ENCODE measurements at regions not wholly inside any gene's neighbourhood (a gene's known extent, or its start where the extent isn't known, plus 50 kb on each side); places are given as distances from the start of the nearest gene placed in this dataset.

DNA sequence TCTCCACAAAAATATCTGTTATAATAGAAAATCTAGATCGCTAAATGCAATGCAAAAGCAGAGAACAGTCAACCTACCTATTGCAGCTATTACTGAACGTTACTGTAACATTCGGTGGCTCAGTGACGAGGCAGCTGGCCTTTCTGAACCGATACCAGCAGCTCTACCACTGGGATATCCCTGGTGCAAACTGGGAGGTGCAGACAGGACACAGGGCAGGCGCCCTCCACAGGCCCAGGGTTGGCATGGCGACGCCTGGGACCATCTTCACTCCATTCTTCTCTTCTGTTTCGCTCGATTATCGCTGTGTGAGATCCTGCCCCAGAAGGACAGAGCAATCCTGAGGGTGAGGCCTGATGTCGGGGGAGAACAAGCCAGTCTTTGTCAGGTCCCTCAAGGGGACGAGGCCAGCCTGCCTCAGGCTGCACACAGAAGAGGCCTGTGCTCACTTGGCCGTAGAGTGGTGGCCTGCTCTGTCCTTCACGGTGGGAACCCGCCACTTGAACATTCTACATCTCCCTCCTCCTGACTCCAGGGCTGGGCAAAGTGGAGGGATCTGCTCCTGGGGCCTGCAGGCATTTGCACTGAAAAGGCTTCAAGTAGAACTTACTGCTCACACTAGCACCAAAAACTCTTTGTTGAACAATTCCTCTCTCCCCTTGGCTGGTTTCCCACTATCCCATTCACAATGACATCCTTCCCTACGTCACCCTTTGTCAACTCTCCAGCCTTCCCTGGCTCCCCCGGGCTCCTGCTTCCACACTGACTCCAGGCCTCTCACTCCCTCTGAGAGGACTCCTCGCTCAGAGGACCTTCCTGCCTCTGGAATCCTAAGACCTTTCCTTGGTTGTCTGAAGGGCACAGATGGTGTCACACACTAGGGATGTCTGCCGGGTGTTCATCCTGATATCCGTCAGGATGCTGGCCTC, 49.7 kb downstream of the CYRIA start:
- no peak for DNase-seq

DNA sequence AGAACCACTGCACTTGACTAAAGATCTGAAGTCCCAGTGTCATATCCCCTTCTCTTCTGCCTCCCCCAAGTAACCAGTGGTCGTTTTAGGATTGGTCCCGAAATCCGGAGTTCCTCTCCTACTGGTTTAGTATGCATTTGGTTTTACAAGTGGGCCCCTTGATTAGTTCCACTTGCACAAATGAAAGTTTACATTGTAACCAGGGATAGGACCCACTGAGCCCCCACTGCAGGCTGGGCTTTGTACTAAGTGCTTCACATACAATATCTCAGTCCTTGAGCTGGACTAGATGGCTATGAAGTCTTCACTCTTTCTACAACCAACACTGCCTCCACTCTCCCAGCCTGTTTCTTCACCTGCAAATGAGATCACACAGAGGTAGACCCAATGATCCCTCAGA, 50.4 kb downstream of the CYRIA start:
- DNase-seq: no peak

DNA sequence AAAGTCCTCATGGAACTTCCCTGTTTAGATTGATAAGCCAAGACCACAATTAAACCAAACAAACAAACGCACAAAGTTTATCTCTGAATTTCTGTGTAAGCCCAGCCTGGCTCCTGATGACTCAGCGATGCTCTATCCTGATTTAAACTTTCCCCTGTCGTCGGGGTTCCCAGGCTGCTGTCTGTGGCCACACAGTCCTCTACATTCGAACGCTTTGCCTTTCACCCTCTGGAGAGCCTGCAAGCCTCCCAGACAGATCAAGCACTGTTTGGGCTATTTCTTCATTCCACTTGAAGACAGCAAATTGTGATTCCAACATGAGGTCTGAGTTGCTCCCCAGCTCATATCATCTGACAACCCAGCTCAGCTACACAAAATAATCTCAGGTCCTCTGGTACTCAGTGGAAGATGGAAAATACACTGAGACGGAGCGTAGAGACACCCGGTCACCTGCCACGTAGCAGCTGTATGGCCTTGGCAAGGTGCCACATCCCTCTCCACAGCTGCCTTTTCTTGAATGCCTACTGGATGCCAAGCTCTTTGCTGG, 51.2 kb downstream of the CYRIA start:
- DNase-seq: no peak

DNA sequence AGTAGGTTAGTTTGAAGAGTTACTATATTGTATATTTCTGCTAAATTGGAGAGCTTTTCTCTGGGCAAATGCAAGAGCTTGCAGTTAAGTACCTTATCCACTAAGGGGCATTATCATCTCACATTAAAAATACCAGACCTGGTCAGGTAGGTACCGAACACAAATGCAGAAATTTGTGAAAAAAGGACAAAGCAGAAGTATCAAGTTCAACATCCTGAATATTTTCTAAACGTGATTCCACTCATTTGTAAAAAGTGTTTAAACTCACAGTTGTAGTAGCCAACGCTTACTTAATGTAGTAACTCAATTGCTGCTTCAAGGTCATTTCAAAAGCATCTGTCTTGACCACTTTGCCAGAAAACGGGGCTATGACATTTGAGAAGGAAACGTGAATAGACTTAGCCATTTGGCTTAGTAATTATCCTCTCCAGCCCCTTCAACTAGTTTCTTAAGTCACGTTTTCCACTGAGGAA, 52.1 kb downstream of the CYRIA start:
- DNase-seq: no peak

DNA sequence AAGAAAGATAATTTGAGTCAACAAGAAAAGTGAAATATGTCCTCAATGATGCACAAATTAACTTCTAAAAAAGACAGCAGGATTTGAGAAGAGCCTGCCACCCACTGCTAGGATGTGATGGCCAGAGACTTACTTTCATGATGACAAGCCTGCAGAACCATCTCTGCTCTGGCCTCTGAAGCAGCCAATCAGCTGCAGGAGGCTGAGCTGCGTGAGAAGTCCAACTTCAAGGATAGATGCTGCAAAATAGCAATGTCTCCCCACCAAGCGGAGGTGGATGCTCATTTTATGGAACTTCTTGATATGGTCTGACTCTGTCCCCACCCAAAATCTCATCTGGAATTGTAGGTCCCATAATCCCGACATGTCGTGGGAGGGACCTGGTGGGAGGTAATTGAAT, 53.1 kb downstream of the CYRIA start:
- no peak for DNase-seq

DNA sequence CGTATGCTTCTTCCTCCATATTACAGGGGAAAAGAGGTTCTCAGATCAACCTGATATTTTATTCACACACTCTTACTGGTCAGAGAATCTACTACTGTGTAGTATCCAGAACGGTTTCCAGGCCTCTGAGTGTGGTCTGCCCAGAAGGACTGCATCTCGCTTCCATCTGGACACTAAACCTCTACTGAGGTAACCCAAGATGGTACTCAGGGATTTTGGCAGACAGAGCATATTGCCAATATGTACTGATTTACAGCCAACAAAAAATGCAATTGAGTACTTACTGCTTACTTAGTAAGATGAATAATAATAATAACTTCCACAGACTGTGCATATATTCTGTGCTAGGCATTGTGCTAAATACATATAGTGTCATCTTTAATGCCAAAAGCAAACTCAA, 55.8 kb downstream of the CYRIA start:
- no peak for DNase-seq

DNA sequence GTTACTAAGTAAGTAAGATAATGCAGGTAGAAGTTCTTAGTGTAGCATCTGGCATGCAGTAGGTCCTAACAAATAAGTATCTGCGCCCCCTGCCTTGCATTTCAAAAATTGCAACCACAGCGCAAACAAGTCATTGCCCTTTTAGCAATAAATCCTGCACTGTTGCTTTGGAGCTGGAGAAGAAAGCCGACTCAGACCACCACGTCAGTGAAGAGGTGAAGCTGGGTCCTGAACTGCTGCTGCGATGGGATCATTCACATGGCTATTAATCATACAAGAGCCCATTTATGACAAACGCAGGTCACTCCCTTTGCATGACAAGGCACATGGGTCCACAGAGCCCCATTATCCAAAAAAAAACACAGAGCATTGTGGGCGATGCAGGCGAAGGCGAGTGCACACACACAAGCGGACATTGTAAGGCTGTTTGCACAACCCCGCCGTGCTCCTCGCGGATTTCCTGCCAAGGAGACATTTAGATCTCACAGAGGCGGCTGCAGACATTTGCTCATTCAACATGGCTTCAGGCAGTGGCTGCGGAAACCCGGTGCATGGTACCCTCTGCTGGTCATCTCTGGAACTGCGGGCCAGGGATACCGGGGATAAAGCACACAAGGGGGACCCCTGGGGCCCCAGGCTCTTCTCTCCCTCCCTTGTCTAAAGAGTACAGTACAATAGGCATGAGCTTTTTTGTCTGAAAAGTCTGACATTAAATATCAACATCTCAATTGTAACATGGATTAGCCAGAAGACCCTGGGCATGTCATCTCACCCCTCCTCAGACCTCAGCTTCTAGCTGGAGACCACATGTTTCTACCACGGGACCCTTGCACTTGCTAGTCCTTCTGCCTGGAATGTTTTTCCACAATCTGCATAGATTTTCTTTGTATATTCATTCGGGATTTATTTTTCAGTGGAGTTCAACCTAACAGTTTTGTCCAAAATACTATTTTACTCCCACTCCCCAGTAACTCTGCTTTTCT, 56.7 kb downstream of the CYRIA start:
- DNase-seq: peak; percentile 89

DNA sequence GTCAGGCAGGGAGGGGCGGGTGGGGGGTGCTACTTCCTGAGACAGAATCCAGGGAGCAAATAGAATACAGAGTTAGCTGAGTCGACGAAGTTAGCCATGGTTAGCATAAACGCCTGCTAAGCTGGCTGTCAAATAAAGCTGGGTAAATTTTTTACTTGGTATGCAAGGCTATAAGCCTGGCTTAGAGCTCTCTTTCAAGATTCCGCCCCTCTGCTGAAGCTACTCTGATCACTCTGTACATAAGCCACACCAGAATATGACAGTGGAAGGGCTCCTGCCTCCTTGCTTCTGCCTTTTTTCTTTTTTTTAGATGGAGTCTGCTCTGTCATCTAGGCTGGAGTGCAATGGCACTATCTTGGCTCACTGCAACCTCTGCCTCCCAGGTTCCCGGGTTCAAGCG, 58.3 kb downstream of the CYRIA start:
- no peak for DNase-seq

DNA sequence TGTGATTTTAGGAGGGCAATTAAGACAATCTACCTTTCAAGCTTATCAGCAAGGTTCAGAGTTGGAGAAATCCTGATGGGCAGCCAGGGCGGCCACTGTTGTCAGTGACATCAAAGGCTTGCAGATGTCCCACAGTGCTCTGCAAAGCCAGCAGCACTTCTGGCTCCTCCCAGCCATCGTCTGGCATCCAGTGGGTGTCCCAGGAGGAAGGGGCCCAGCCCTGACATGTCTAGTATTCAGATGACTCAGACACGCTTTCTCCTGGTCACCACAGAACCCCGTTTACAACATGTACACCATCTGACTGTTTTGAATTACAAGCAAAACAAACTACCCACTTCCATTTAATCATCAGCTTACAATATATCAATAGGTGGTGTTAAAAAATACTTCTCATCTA, 61.4 kb downstream of the CYRIA start:
- DNase-seq: no peak

DNA sequence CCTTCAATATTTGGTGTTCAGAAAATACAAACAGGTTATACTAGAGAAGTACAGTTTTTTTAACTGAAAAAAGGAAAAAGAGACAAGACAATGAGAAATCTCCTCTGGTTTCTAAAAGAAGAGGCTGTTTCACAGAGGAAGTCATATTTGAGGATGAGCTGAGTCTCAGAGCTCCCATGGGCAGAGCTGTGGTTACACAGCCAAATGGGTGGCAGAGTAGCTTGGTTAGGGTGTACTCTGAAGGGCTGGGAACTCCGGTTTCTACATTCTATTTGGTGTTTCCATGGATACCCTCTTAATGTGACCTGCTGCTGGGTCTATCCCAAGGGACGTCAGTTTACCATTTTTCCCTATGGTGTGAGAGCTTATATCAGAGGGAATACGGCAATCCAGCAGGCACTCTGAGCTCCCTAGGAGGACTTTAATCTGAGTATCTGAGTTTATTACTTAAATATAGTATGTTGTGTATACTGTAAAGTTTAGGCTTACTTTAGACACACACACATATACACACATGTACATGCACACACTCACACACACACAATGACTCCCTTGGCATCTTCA, 74.2 kb downstream of the CYRIA start:
- no peak for DNase-seq

DNA sequence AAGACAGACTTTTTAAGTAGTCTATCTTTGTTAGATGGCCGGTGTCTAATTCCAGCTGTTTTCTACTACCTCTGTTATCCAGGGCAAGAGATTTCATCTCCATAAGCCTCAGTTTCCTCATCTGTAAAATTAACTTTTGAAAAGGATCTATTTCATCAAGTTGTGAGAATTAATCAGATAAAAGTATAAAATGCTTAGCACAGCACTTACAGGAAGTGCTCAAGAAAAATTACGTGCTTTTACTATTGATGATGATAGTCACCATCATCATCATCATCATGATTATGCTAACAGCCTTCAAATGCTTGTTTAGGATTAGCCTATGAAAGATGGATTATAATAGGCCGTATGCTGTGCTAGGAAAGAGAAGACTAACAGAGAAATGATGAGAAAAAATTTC, 76.2 kb downstream of the CYRIA start:
- DNase-seq: no peak

DNA sequence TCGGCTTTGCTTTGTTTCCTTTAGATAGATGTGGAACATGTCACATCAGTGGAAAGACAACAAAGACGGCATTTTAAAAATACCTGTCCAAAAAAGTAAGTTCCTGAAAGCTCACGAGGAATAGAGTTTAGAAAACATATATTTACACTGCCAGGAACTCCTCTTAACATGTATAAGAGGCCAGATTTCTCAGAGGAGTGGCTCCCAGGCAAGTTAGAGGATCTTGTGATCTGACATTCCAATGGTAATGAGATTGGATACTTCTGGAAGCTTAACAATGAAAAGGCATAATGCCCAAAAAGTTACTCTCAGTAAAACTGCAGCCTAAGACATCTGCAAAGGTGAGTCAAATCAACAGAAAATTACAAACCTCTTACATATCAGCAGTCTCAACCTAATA, 77.1 kb downstream of the CYRIA start:
- DNase-seq: no peak

DNA sequence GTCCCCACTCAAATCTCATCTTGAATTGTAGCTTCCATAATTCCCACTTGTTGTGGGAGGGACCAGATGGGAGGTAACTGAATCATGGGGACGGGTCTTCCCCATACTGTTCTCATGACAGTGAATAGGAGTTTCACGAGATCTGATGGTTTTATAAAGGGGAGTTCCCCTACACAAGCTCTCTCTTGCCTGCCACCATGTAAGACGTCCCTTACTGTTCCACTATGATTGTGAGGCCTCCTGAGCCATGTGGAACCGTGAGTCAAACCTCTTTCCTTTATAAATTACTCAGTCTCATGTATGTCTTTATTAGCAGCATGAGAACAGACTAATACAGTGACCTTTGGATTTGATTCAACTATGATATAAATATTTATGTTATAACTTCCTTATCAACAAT, 78.0 kb downstream of the CYRIA start:
- no peak for DNase-seq

DNA sequence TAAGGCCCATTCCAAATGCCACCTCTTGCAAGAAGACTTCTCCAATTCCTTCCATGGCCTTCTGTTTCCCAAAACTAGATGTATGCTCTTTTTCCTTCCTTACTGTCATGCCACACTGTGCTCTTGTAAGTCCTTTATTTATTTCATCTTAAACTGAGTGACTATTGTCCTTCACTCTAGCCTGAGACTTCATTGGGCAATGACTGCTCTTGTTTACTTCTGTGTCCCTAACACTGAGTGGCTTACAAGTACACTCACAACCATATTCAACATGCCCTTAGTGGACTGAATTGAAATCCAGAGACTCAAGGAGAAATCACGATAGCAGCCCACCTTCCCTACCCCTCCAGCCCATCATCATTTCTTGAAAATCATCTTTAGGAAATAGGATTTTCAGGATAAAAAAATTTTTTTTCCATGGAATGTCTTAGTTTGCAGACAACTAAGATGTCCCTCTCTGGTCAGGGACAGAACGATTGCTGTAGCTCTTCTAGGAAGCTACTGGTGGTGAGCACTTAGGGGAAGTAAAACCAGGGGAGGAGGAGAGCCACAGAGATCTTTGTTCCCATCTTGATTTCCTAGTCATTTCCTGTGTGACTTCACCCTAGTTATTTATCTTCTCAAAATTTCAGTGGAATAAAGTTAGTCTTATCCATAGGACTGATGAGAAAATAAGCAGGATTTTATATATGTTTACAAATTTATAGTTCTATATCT, 80.7 kb downstream of the CYRIA start:
- DNase-seq: no peak

DNA sequence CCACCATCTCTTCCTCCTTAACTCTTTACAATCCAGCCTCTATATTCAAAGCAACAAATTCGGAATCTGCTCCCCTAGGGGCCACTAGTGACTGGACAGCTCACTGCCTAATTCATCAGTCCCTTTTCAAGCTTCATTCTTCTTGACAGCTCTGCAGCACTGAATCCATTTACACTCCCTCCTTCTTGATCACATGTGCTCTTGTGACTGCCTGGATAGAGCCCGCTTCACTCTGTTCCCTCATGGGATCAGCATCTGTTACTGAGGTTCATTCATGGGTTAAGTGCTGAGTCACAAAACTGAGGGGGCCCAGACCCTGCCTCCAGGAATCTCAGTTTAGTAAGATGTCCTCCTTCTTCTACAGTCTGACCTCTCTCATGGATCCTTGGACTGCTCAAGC, 81.5 kb downstream of the CYRIA start:
- DNase-seq: no peak

DNA sequence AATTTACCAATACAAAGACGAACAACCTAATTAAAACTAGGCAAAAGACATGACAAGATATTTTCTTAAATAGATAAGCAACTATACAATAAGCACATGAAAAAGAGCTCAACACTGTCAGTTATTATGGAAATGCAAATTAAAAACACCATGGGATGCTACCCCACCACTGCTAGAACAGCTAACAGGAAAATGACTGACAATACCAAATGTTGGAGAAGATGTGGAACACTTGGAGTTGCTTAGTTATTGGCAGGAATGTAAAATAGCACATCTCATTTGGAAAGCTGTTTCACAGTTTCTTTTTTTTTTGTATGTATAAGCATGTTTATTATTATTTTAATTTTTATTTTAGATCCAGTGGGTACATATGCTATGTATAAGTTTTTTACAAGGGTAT, 84.4 kb downstream of the CYRIA start:
- no peak for DNase-seq

DNA sequence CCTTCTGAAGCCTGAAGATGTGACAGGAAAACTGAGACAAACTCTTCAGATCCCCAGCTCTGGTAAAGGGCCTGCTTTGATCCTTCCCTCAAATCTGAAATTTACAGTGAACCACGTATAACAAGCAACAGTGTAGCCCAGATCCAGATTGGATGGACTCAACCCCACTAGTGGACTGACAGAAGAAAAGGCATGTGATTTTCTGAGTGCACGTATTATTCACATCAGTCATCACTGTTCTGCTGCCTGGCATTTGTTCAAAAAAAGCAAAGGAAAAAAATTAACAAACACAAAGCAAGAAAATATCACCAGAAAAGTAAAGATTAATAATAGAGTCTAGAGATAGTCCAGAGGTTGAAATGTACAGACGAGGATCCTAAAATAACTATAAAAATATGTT, 87.6 kb downstream of the CYRIA start:
- DNase-seq: no peak

DNA sequence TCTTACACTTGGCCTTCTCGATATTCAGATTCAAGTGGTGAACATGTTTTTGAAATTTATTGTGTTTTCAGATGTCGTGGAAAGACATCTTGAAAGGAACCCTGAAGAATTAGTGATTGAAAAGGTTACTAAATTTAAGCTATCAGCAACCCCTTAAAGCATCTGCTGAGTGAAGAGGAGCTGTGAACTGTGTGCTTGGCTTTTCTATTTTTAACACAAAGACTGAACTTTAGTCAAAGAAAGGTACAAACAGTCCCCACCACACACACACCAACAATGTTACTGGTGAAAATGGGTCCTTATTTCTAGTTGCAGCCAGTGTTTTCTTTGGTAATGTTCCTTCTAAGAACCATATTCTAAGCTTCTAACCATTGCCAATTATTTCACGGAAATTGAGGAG, 95.1 kb downstream of the CYRIA start:
- no peak for DNase-seq

DNA sequence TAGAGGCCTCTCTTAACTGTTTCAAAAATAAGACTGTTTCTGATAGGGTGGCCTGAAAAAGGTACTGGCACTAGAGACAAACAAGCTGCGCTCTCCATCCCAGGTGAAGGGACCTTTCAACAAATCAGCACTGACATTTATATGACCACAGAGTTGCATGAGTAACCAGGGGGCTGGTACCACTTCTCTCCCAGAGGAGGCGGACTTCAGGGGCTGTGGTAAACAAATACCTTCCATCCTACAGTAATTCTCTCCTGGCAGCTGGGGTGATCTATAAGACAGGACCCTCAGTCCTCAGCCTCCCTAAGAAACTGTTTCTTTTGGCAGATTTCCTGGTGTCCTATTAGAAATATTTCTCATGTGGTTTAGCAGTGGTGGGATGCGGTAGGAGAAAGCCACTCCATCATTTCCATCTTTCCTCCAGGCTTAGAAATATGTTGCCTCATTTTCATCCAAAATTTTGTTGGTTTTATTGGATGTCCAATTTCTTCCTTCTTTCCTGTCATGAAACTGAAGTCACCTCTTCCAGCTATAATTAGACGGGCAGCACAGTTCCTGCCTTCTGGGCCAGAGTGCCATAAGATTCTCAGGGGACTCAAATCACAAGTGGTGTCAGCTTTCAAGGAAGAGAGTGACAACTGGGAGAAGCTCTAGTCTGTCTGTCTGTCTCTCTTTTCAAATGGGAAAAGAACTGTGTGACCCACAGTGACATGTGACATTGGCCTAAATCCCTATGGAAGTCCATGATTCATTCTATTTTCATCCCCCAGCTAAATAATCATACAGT, 96.4 kb downstream of the CYRIA start:
- DNase-seq: no peak

DNA sequence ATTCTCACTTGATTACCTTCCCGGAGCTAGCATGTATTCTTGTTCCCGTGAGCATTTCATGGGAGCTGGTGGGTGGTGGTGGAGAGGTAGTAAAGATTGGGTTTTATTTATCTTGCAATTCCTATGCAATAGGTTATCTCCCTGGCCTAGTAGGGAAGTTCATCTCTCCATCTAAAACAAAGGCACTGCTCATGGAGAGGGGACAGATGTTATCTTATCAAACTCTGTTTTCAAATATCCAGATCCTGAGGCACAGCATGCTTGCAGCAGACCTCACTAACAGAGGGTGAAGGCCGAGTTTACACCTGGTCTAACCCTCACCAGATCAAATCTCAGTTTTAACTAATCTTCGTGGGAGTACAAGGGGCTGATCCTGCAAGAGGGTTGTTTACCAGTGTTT, 98.9 kb downstream of the CYRIA start:
- DNase-seq: no peak

DNA sequence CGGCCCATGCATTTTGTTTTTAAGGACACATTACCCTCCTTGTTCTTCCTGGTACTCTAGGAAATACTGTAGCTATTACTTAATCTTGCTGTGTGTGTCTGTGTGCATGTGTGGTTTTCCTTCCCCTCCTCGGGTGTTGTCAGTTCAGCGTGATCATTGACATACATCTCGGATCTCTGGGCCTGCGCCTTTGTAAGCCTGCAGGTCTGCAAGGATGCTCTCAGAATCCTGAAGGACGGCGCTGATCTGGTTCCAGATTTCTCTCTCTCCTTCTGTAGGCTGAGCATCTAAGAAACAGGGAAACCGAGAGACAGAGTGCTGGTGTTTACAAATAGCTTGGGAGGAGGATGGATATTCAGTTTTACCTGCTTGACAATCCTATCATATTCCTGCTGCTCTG, 100.2 kb downstream of the CYRIA start:
- DNase-seq: no peak

DNA sequence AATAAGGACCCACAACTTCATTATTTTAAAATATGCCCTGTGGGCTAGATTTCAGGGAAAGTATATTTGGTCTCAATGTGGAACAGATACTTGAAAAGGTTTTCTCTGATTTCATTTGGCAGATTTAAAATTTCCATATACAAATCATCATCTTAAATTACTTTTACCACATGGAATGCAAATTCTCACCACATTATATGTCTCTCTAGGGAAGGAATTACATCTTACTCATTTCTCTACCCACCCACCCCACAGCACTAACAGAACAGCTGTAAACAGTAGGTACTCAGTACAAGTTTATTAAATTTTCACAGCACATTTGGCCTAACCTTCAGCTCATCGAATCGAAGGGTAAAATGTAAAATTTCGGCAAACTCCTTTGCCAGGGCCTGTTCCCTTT, 104.0 kb downstream of the CYRIA start:
- no peak for DNase-seq
